WTC11 (cell line): ENCODE measurements at regions not wholly inside any gene's neighbourhood (a gene's known extent, or its start where the extent isn't known, plus 50 kb on each side); places are given as distances from the start of the nearest gene placed in this dataset.

Experiments
- ATAC-seq: fragments of 200-7000 bp; cut with Tn5 transposase; 2 replicates; pipeline ENCODE4 v1.10.0; 2021; ENCODE audit warnings: mild to moderate bottlenecking, moderate library complexity
- CTCF ChIA-PET: fragments of 300-600 bp; sonication (Branson Sonifier 250); formaldehyde crosslinking; loops from one replicate; lab custom pipeline; 2021; ENCODE audit warnings: antibody characterized with exemption; lab: Charles Lee
- POLR2A ChIA-PET: fragments of 350-600 bp; sonication (Branson Sonifier 250); formaldehyde crosslinking; loops from one replicate; lab custom pipeline; 2021; ENCODE audit warnings: antibody characterized with exemption; lab: Charles Lee
- DNase-seq: peaks from one replicate; pipeline ENCODE4 v3.0.0; 2021; ENCODE audit warnings: low spot score
- H3K27ac Mint-ChIP-seq: 2 replicates; pipeline ENCODE4 v1.8.0; 2021; ENCODE audit warnings: mixed read lengths
- H3K27me3 Mint-ChIP-seq: 2 replicates; pipeline ENCODE4 v1.8.0; 2021; ENCODE audit warnings: low read depth, mild to moderate bottlenecking, moderate library complexity, mixed read lengths
- H3K36me3 Mint-ChIP-seq: 2 replicates; pipeline ENCODE4 v1.8.0; 2021; ENCODE audit warnings: mixed read lengths
- H3K4me1 Mint-ChIP-seq: 2 replicates; pipeline ENCODE4 v1.8.0; 2022; ENCODE audit warnings: mixed read lengths
- H3K4me3 Mint-ChIP-seq: 2 replicates; pipeline ENCODE4 v1.8.0; 2021; ENCODE audit warnings: mild to moderate bottlenecking, moderate library complexity, mixed read lengths
- H3K9me3 Mint-ChIP-seq: 2 replicates; pipeline ENCODE4 v1.8.0; 2021; ENCODE audit warnings: mixed read lengths
- GABPB1 ChIP-seq: sonication (generic); formaldehyde crosslinking; IDR thresholded peaks from 2 replicates; pipeline ENCODE4 v1.8.1; 2023; ENCODE audit warnings: mild to moderate bottlenecking, missing genetic modification reagents
- IRF2 ChIP-seq: sonication (generic); formaldehyde crosslinking; IDR thresholded peaks from 2 replicates; pipeline ENCODE4 v1.8.0; 2022; ENCODE audit warnings: low read depth, missing genetic modification reagents, borderline replicate concordance
- NFYB ChIP-seq: sonication (generic); formaldehyde crosslinking; conservative IDR thresholded peaks from 2 replicates; pipeline ENCODE4 v1.8.0; 2022; ENCODE audit warnings: low read depth, missing genetic modification reagents
- OVOL2 ChIP-seq: fragments of 250-450 bp; sonication (Bioruptor Pico); IDR thresholded peaks from 2 replicates; pipeline ENCODE4 v1.9.0; 2021; ENCODE audit warnings: mild to moderate bottlenecking, borderline replicate concordance
- RORB ChIP-seq: fragments of 250-450 bp; sonication (Bioruptor Pico); IDR thresholded peaks from 2 replicates; pipeline ENCODE4 v1.9.0; 2021; ENCODE audit warnings: mild to moderate bottlenecking
- SP1 ChIP-seq: sonication (generic); formaldehyde crosslinking; conservative IDR thresholded peaks from 2 replicates; pipeline ENCODE4 v1.8.1; 2022; ENCODE audit warnings: missing genetic modification reagents
- ZNF219 ChIP-seq: sonication (generic); formaldehyde crosslinking; IDR thresholded peaks from 2 replicates; pipeline ENCODE4 v1.8.0; 2023; ENCODE audit warnings: missing genetic modification reagents, mild to moderate bottlenecking, borderline replicate concordance
- ZNF317 ChIP-seq: sonication (generic); formaldehyde crosslinking; IDR thresholded peaks from 2 replicates; pipeline ENCODE4 v1.8.1; 2023; ENCODE audit warnings: low read depth, mild to moderate bottlenecking, moderate library complexity, missing genetic modification reagents, borderline replicate concordance
- ZNF416 ChIP-seq: fragments of 250-450 bp; sonication (Bioruptor Pico); IDR thresholded peaks from 2 replicates; pipeline ENCODE4 v1.9.0; 2021; ENCODE audit warnings: mild to moderate bottlenecking, inconsistent platforms
- TF ChIP-seq, protein P1 (sequence below): fragments of 250-450 bp; sonication (Bioruptor Pico); IDR thresholded peaks from 2 replicates; pipeline ENCODE4 v1.9.0; 2021; ENCODE audit warnings: mild to moderate bottlenecking, borderline replicate concordance
- TF ChIP-seq, protein P2 (sequence below): fragments of 250-450 bp; sonication (Bioruptor Pico); conservative IDR thresholded peaks from 2 replicates; pipeline ENCODE4 v1.9.0; 2021; ENCODE audit warnings: mild to moderate bottlenecking
- TF ChIP-seq, protein P3 (sequence below): sonication (generic); formaldehyde crosslinking; IDR thresholded peaks from 2 replicates; pipeline ENCODE4 v1.8.1; 2023; ENCODE audit warnings: mild to moderate bottlenecking, missing genetic modification reagents
- TF ChIP-seq, protein P4 (sequence below): sonication (generic); formaldehyde crosslinking; conservative IDR thresholded peaks from 2 replicates; pipeline ENCODE4 v1.8.1; 2022; ENCODE audit warnings: mild to moderate bottlenecking, missing genetic modification reagents
- TF ChIP-seq, protein P5 (sequence below): sonication (generic); formaldehyde crosslinking; IDR thresholded peaks from 2 replicates; pipeline ENCODE4 v1.8.0; 2022; ENCODE audit warnings: mild to moderate bottlenecking, missing genetic modification reagents
- TF ChIP-seq, protein P6 (sequence below): sonication (generic); formaldehyde crosslinking; IDR thresholded peaks from 2 replicates; pipeline ENCODE4 v1.8.1; 2023; ENCODE audit warnings: mild to moderate bottlenecking, missing genetic modification reagents

DNA sequence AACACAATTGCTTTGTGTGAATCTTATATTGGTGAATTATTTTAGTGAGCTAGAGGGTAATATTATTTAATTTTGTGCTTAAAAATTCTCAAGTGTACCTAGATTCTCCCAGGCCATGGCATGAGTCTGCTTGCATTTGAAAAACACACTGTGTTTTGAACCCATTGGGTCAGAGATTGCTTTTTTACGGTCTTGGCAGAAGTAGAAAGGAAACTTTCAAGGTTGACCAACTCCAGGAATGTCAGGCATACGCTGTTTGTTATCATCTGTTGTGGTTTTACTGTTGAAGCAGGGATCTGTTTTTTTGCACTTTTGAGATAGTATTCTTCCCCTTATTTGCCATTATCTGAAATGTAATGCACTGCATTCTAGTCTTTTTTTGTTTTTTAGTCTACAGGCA lies 377.4 kb downstream of the RPRM start (continued):
- TF ChIP-seq, protein P1, sequence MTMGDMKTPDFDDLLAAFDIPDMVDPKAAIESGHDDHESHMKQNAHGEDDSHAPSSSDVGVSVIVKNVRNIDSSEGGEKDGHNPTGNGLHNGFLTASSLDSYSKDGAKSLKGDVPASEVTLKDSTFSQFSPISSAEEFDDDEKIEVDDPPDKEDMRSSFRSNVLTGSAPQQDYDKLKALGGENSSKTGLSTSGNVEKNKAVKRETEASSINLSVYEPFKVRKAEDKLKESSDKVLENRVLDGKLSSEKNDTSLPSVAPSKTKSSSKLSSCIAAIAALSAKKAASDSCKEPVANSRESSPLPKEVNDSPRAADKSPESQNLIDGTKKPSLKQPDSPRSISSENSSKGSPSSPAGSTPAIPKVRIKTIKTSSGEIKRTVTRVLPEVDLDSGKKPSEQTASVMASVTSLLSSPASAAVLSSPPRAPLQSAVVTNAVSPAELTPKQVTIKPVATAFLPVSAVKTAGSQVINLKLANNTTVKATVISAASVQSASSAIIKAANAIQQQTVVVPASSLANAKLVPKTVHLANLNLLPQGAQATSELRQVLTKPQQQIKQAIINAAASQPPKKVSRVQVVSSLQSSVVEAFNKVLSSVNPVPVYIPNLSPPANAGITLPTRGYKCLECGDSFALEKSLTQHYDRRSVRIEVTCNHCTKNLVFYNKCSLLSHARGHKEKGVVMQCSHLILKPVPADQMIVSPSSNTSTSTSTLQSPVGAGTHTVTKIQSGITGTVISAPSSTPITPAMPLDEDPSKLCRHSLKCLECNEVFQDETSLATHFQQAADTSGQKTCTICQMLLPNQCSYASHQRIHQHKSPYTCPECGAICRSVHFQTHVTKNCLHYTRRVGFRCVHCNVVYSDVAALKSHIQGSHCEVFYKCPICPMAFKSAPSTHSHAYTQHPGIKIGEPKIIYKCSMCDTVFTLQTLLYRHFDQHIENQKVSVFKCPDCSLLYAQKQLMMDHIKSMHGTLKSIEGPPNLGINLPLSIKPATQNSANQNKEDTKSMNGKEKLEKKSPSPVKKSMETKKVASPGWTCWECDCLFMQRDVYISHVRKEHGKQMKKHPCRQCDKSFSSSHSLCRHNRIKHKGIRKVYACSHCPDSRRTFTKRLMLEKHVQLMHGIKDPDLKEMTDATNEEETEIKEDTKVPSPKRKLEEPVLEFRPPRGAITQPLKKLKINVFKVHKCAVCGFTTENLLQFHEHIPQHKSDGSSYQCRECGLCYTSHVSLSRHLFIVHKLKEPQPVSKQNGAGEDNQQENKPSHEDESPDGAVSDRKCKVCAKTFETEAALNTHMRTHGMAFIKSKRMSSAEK (CRISPR knock-in tag) = no peak
- TF ChIP-seq, protein P2, sequence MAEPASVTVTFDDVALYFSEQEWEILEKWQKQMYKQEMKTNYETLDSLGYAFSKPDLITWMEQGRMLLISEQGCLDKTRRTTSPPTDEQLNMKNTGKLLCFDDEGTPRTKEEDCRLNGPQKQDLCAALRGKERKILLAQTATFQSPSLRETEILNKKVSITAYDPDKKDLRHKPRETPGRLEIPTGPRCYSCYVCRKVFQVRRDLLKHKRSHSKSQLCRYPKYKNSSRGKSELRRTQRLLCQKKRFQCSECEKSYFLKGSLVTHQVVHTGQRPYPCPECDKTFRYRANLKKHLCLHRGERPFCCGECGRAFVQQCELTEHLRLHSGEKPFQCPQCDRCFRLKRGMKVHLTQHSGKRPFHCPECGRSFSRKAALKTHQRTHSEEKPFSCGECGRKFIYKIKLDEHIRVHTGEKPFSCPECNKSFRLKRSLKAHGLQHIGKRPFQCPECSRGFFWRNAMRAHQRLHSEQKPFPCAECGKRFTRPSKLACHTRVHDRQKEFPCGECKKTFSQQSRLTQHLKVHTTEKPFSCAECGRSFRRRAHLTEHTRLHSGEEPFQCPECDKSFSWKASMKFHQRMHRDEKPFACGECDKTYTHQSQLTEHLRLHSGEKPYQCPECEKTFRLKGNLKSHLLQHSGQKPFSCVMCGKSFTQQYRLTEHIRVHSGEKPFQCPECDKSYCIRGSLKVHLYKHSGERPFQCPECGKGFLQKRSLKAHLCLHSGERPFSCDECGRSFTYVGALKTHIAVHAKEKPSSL (CRISPR knock-in tag) = no peak
- no peak for TF ChIP-seq OVOL2
- TF ChIP-seq NFYB (CRISPR knock-in tag) = no peak
- TF ChIP-seq, protein P3, sequence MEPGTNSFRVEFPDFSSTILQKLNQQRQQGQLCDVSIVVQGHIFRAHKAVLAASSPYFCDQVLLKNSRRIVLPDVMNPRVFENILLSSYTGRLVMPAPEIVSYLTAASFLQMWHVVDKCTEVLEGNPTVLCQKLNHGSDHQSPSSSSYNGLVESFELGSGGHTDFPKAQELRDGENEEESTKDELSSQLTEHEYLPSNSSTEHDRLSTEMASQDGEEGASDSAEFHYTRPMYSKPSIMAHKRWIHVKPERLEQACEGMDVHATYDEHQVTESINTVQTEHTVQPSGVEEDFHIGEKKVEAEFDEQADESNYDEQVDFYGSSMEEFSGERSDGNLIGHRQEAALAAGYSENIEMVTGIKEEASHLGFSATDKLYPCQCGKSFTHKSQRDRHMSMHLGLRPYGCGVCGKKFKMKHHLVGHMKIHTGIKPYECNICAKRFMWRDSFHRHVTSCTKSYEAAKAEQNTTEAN (CRISPR knock-in tag) = no peak
- TF ChIP-seq ZNF317 (CRISPR knock-in tag) = no peak
- TF ChIP-seq SP1 (CRISPR knock-in tag) = no peak
- TF ChIP-seq, protein P4, sequence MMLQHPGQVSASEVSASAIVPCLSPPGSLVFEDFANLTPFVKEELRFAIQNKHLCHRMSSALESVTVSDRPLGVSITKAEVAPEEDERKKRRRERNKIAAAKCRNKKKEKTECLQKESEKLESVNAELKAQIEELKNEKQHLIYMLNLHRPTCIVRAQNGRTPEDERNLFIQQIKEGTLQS = no peak
- TF ChIP-seq, all 79 proteins: peak for 0

DNA sequence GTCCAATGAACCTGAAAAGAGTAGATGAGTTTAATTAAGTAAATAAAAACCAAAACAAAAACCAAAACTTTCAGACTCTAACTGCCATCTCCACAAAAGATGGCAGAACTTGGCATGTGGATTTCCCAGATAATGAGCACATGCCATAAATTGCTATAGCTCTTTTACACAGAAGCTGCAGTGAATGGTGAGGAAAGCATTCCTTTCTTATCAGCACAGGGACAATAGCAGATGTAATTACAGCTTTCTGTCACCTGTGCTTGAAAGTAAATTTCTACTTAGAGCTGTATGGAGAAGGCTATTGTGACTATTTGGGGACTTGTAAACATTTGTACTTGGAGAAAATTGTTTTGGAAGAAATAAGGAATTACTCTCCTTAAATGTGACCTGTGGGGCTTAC lies 378.4 kb downstream of the RPRM start:
- Mint-ChIP-seq H3K9me3 (peaks cover 3% of the 10 kb centered on the region; the same call in 1 of the 2 replicates), H3K4me1 (no peaks in the 10 kb centered on the region), H3K27me3 (no peaks in the 10 kb centered on the region), H3K27ac (no peak overlapping the region), H3K4me3 (no peak overlapping the region), H3K36me3 (no peaks in the 10 kb centered on the region)
- ChIA-PET CTCF (no interaction called here), POLR2A (no interaction called here)
- DNase-seq (no peak), ATAC-seq (no peak)
- TF ChIP-seq, protein P1 (CRISPR knock-in tag) = no peak
- TF ChIP-seq ZNF416 (CRISPR knock-in tag) = no peak

DNA sequence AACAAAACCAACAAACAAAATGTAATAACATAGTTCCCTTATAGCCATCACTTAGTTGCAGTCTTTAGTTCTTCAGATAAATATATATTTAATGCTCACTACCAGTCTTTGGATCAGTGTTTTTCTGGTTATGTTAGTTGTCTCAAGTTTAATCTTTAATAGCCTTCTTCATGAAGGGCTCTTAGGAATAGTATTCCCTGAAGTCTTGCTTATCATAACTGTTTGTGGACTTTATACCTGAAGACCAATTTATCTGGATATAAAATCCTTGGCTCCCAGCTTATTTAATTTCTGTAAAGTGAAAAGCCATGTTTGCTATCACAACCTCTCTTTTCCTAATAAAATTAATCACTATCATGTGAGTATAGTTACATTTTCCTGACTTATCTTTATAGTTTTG lies 379.7 kb downstream of the ARL6IP6 start:
- DNase-seq (no peak), ATAC-seq (no peak)
- Mint-ChIP-seq H3K36me3 (no peaks in the 10 kb centered on the region), H3K4me3 (no peak overlapping the region), H3K9me3 (peaks cover 7% of the 10 kb centered on the region; the same call in 1 of the 2 replicates), H3K4me1 (no peaks in the 10 kb centered on the region), H3K27me3 (no peaks in the 10 kb centered on the region), H3K27ac (no peak overlapping the region)
- CTCF ChIA-PET = no interaction called here
- POLR2A ChIA-PET = no interaction called here
- no peak for TF ChIP-seq ZNF219 (CRISPR knock-in tag)
- no peak for TF ChIP-seq IRF2 (CRISPR knock-in tag)
- TF ChIP-seq, protein P5, sequence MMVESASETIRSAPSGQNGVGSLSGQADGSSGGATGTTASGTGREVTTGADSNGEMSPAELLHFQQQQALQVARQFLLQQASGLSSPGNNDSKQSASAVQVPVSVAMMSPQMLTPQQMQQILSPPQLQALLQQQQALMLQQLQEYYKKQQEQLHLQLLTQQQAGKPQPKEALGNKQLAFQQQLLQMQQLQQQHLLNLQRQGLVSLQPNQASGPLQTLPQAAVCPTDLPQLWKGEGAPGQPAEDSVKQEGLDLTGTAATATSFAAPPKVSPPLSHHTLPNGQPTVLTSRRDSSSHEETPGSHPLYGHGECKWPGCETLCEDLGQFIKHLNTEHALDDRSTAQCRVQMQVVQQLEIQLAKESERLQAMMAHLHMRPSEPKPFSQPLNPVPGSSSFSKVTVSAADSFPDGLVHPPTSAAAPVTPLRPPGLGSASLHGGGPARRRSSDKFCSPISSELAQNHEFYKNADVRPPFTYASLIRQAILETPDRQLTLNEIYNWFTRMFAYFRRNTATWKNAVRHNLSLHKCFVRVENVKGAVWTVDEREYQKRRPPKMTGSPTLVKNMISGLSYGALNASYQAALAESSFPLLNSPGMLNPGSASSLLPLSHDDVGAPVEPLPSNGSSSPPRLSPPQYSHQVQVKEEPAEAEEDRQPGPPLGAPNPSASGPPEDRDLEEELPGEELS (CRISPR knock-in tag) = no peak
- TF ChIP-seq, protein P6, sequence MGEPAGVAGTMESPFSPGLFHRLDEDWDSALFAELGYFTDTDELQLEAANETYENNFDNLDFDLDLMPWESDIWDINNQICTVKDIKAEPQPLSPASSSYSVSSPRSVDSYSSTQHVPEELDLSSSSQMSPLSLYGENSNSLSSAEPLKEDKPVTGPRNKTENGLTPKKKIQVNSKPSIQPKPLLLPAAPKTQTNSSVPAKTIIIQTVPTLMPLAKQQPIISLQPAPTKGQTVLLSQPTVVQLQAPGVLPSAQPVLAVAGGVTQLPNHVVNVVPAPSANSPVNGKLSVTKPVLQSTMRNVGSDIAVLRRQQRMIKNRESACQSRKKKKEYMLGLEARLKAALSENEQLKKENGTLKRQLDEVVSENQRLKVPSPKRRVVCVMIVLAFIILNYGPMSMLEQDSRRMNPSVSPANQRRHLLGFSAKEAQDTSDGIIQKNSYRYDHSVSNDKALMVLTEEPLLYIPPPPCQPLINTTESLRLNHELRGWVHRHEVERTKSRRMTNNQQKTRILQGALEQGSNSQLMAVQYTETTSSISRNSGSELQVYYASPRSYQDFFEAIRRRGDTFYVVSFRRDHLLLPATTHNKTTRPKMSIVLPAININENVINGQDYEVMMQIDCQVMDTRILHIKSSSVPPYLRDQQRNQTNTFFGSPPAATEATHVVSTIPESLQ = no peak
- no peak for TF ChIP-seq GABPB1
- TF ChIP-seq RORB = no peak
